Endodermal cell (in vitro differentiated cells): ENCODE measurements at regions not wholly inside any gene's neighbourhood (a gene's known extent, or its start where the extent isn't known, plus 50 kb on each side); places are given as distances from the start of the nearest gene placed in this dataset.
"Not testable (repeated sequence)": the region's sequence is repeated elsewhere in the genome, so short reads cannot be mapped to it uniquely, and the experiment has no call there.

Experiments
- DNase-seq: peaks from one replicate; pipeline ENCODE4 v3.0.0-alpha.2; 2017
- H3K27ac ChIP-seq: 2 replicates; pipeline ENCODE4 v1.5.1; 2013; ENCODE audit warnings: mild to moderate bottlenecking, low read depth, low read length, moderate library complexity
- H3K27me3 ChIP-seq: 2 replicates; pipeline ENCODE4 v1.6.1; 2013; ENCODE audit warnings: mild to moderate bottlenecking, low read length, moderate library complexity; ENCODE audit not compliant: insufficient read depth, control insufficient read depth, poor library complexity, severe bottlenecking
- H3K36me3 ChIP-seq: 2 replicates; pipeline ENCODE4 v1.7.0; 2013; ENCODE audit warnings: mild to moderate bottlenecking, low read length, moderate library complexity; ENCODE audit not compliant: control insufficient read depth, insufficient read depth
- H3K4me1 ChIP-seq: one replicate; pipeline ENCODE4 v1.7.0; 2013; ENCODE audit warnings: low read length; ENCODE audit not compliant: control insufficient read depth, insufficient read depth
- H3K4me3 ChIP-seq: 2 replicates; pipeline ENCODE4 v1.5.1; 2013; ENCODE audit warnings: mild to moderate bottlenecking, low read length, moderate library complexity
- H3K9ac ChIP-seq: 2 replicates; pipeline ENCODE4 v1.6.1; 2013; ENCODE audit warnings: mild to moderate bottlenecking, low read length, moderate library complexity; ENCODE audit not compliant: poor library complexity, severe bottlenecking; ENCODE audit errors: extremely low read depth
- H3K9me3 ChIP-seq: 2 replicates; pipeline ENCODE4 v1.6.1; 2013; ENCODE audit warnings: mild to moderate bottlenecking, low read length, moderate library complexity; ENCODE audit not compliant: control insufficient read depth
- H3K27ac Mint-ChIP-seq: 2 replicates; pipeline ENCODE4 v1.8.0; 2020; ENCODE audit warnings: mixed read lengths
- H3K27me3 Mint-ChIP-seq: 2 replicates; pipeline ENCODE4 v1.8.0; 2021; ENCODE audit warnings: mild to moderate bottlenecking, mixed read lengths; ENCODE audit not compliant: insufficient read depth
- H3K36me3 Mint-ChIP-seq: 2 replicates; pipeline ENCODE4 v1.8.0; 2020; ENCODE audit warnings: low read depth, mixed read lengths
- H3K4me1 Mint-ChIP-seq: 2 replicates; pipeline ENCODE4 v1.8.0; 2020; ENCODE audit warnings: mixed read lengths
- H3K4me3 Mint-ChIP-seq: 2 replicates; pipeline ENCODE4 v1.8.0; 2020; ENCODE audit warnings: mild to moderate bottlenecking, moderate library complexity, mixed read lengths
- H3K9me3 Mint-ChIP-seq: 2 replicates; pipeline ENCODE4 v1.8.0; 2020; ENCODE audit warnings: mild to moderate bottlenecking, mixed read lengths
- WGBS, 2 experiments: methylation state at CpG; one replicate each; pipeline versions ENCODE4 v1.1.5 to v1.1.7; 2013; ENCODE audit warnings: missing lambda C conversion rate in 2 of 2, mixed read lengths in 1 of 2; ENCODE audit not compliant: insufficient coverage in 1 of 2, insufficient read length in 1 of 2; 5-methylcytosine and 5-hydroxymethylcytosine counted together
- TF ChIP-seq, protein P1 (sequence below): fragments of 200-600 bp; sonication (generic); conservative IDR thresholded peaks from 2 replicates; pipeline ENCODE4 v1.5.0; 2021; ENCODE audit warnings: antibody characterized with exemption, mild to moderate bottlenecking

DNA sequence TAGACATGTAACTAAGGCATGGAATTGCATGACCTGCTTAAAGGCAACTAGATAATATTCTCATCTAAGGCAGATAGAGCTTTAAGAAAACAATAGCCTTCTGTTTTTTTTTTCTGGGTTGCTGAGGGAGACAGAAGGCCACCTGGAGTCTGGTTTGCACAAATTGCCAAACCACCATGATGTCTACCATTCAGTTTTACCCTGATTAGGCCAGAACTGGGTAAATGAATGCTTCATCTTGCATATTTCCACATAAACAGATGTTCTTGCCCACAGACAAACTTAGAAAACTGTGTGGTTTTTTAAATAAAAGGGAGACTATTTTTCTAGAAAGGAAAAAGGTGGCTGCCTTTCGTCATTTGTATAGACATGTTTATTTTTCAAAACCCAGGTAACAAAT is 278.7 kb upstream of the PRICKLE1 start:
- H3K36me3 Mint-ChIP-seq: no peaks in the 10 kb centered on the region
- Histone ChIP-seq H3K27ac (no peak overlapping the region), H3K36me3 (no peaks in the 10 kb centered on the region), H3K4me3 (no peak overlapping the region), H3K9me3 (no peaks in the 10 kb centered on the region), H3K4me1 (peaks cover 3% of the 10 kb centered on the region), H3K27me3 (no peaks in the 10 kb centered on the region), H3K9ac (no peak overlapping the region)
- no peak overlapping the region for H3K4me3 Mint-ChIP-seq
- peaks cover 12% of the 10 kb centered on the region for H3K4me1 Mint-ChIP-seq
- TF ChIP-seq, protein P1, sequence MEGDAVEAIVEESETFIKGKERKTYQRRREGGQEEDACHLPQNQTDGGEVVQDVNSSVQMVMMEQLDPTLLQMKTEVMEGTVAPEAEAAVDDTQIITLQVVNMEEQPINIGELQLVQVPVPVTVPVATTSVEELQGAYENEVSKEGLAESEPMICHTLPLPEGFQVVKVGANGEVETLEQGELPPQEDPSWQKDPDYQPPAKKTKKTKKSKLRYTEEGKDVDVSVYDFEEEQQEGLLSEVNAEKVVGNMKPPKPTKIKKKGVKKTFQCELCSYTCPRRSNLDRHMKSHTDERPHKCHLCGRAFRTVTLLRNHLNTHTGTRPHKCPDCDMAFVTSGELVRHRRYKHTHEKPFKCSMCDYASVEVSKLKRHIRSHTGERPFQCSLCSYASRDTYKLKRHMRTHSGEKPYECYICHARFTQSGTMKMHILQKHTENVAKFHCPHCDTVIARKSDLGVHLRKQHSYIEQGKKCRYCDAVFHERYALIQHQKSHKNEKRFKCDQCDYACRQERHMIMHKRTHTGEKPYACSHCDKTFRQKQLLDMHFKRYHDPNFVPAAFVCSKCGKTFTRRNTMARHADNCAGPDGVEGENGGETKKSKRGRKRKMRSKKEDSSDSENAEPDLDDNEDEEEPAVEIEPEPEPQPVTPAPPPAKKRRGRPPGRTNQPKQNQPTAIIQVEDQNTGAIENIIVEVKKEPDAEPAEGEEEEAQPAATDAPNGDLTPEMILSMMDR: no peak
- no peaks in the 10 kb centered on the region for H3K27me3 Mint-ChIP-seq
- no peak overlapping the region for H3K27ac Mint-ChIP-seq
- WGBS, 2 experiments: 88% methylated on average over 1 of the region's 1 CpG; no CpG with 5 or more reads in 1 of the 2 experiments
- DNase-seq: no peak
- H3K9me3 Mint-ChIP-seq: peaks cover 1% of the 10 kb centered on the region

GRCh38 chr12:42865282-42865681 is 275.7 kb upstream of the PRICKLE1 start:
- Mint-ChIP-seq H3K27ac (no peak overlapping the region), H3K4me1 (peaks cover 12% of the 10 kb centered on the region), H3K4me3 (no peak overlapping the region), H3K9me3 (peaks cover 4% of the 10 kb centered on the region), H3K27me3 (no peaks in the 10 kb centered on the region), H3K36me3 (no peaks in the 10 kb centered on the region)
- Histone ChIP-seq H3K27ac (no peak overlapping the region), H3K9ac (no peak overlapping the region), H3K9me3 (no peaks in the 10 kb centered on the region), H3K27me3 (no peaks in the 10 kb centered on the region), H3K4me1 (peaks cover 3% of the 10 kb centered on the region), H3K36me3 (no peaks in the 10 kb centered on the region), H3K4me3 (no peak overlapping the region)
- 89 to 100% methylated on average over 1 to 3 of the region's 3 CpGs for WGBS, 2 experiments
- TF ChIP-seq, protein P1: no peak
- DNase-seq: no peak

DNA sequence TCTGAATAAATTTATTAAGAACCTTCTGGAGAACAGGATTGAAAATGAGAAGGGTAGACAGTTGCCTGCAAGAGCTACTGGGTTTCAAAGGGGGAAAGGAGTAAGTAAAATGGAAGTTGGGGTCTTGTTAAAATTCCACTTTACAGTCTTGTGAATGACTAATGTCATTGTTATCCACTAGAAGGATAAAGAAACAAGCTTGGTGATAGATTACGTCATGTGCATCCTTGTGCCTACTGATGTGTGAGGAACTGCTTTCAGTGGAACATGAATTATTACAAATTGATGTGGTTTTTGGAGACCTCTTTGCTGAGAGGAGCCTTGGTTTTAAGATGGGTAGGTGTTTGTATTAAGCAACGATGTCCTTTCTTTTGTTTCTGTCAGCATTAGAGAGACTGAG is 272.5 kb upstream of the PRICKLE1 start:
- H3K27me3 ChIP-seq: peaks cover 6% of the 10 kb centered on the region
- no peak overlapping the region for H3K27ac Mint-ChIP-seq
- H3K27me3 Mint-ChIP-seq: no peaks in the 10 kb centered on the region
- H3K36me3 Mint-ChIP-seq: no peaks in the 10 kb centered on the region
- no peaks in the 10 kb centered on the region for H3K36me3 ChIP-seq
- H3K27ac ChIP-seq: no peak overlapping the region
- H3K9me3 ChIP-seq: no peaks in the 10 kb centered on the region
- 82 to 93% methylated on average over 2 of the region's 2 CpGs for WGBS, 2 experiments
- peaks cover 5% of the 10 kb centered on the region for H3K4me1 Mint-ChIP-seq
- H3K9me3 Mint-ChIP-seq: peaks cover 4% of the 10 kb centered on the region
- H3K4me3 ChIP-seq: no peak overlapping the region
- H3K9ac ChIP-seq: no peak overlapping the region
- H3K4me3 Mint-ChIP-seq: no peak overlapping the region
- DNase-seq: no peak
- TF ChIP-seq, protein P1: no peak
- H3K4me1 ChIP-seq: peaks cover 5% of the 10 kb centered on the region

DNA sequence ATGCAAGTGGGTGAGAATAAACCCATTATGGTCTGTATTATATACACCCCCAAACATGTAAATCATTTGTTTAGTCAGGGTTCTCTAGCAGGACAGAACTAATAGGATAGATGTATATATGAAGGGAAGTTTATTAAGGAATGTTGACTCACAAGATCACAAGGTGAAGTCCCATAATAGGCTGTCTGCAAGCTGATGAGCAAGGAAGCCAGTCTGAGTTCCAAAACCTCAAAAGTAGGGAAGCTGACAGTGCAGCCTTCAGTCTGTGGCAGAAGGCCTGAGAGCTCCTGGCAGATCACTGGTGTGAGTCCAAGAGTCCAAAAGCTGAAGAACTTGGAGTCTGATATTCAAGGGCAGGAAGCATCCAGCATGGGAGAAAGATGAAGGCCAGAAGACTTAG is 270.8 kb upstream of the PRICKLE1 start:
- H3K27me3 ChIP-seq, DNase-seq, H3K4me3 ChIP-seq, H3K4me1 ChIP-seq, H3K27ac Mint-ChIP-seq, H3K4me3 Mint-ChIP-seq, H3K36me3 Mint-ChIP-seq, H3K9me3 Mint-ChIP-seq, H3K9me3 ChIP-seq, H3K27me3 Mint-ChIP-seq, H3K36me3 ChIP-seq, H3K4me1 Mint-ChIP-seq, H3K27ac ChIP-seq, H3K9ac ChIP-seq: not testable (repeated sequence)
